ENCODE measurements at regions not wholly inside any gene's neighbourhood (a gene's known extent, or its start where the extent isn't known, plus 50 kb on each side); places are given as distances from the start of the nearest gene placed in this dataset.

GRCh38 chr4:14399848-14400247, 602.4 kb upstream of the CPEB2 start:
- H3K4me1 ChIP-seq (ENCODE audit: low read length): no peaks in the 10 kb centered on the region
- no peaks in the 10 kb centered on the region for H3K27me3 ChIP-seq (replicated peaks; ENCODE audit: insufficient read depth, low read length)
- H3K4me2 ChIP-seq (ENCODE audit: low read depth, low read length): no peak overlapping the region
- no peak overlapping the region for H3K27ac ChIP-seq (ENCODE audit: low read length)
- no peaks in the 10 kb centered on the region for H3K79me2 ChIP-seq (ENCODE audit: low read length)
- H3F3A ChIP-seq (ENCODE audit: insufficient read depth, low read length): no peaks in the 10 kb centered on the region
- no peaks in the 10 kb centered on the region for H3K9me3 ChIP-seq (replicated peaks; ENCODE audit: insufficient read depth, low read length)
- DNase-seq: no peak
- no peaks in the 10 kb centered on the region for H3K36me3 ChIP-seq (replicated peaks; ENCODE audit: insufficient read depth, low read length)
- H3K9me2 ChIP-seq (replicated peaks; ENCODE audit: insufficient read depth, low read length): no peaks in the 10 kb centered on the region
- no peaks in the 10 kb centered on the region for H4K20me1 ChIP-seq (ENCODE audit: insufficient read depth, low read length)
- no peak overlapping the region for H3K4me3 ChIP-seq (ENCODE audit: low read length)
- H2AFZ ChIP-seq (ENCODE audit: low read length): no peak overlapping the region
- TF ChIP-seq CTCF (IDR thresholded peaks at IDR 0.05; ENCODE audit: low read length) (no peak), EZH2phosphoT487 (IDR thresholded peaks at IDR 0.05; ENCODE audit: low read length) (no peak)
- no peak overlapping the region for H3K9ac ChIP-seq (ENCODE audit: low read length)

GRCh38 chr4:14400307-14400706, 602.0 kb upstream of the CPEB2 start:
- Histone ChIP-seq H3F3A (ENCODE audit: insufficient read depth, low read length) (no peaks in the 10 kb centered on the region), H3K4me2 (ENCODE audit: low read depth, low read length) (no peak overlapping the region), H3K4me1 (ENCODE audit: low read length) (no peaks in the 10 kb centered on the region), H3K9ac (ENCODE audit: low read length) (no peak overlapping the region), H3K79me2 (ENCODE audit: low read length) (no peaks in the 10 kb centered on the region), H3K36me3 (replicated peaks; ENCODE audit: insufficient read depth, low read length) (no peaks in the 10 kb centered on the region), H3K27me3 (replicated peaks; ENCODE audit: insufficient read depth, low read length) (no peaks in the 10 kb centered on the region), H3K27ac (ENCODE audit: low read length) (no peak overlapping the region), H3K9me3 (replicated peaks; ENCODE audit: insufficient read depth, low read length) (no peaks in the 10 kb centered on the region), H3K9me2 (replicated peaks; ENCODE audit: insufficient read depth, low read length) (no peaks in the 10 kb centered on the region), H2AFZ (ENCODE audit: low read length) (no peak overlapping the region), H3K4me3 (ENCODE audit: low read length) (no peak overlapping the region), H4K20me1 (ENCODE audit: insufficient read depth, low read length) (no peaks in the 10 kb centered on the region)
- no peak for DNase-seq
- TF ChIP-seq CTCF (IDR thresholded peaks at IDR 0.05; ENCODE audit: low read length) (no peak), EZH2phosphoT487 (IDR thresholded peaks at IDR 0.05; ENCODE audit: low read length) (no peak)

- TF ChIP-seq EZH2 (optimal IDR thresholded peaks at IDR 0.05; ENCODE audit: low read depth, low read length) (no peak), EZH2phosphoT487 (IDR thresholded peaks at IDR 0.05; ENCODE audit: low read length) (no peak)
- Histone ChIP-seq H3K4me1 (ENCODE audit: low read length) (no peaks in the 10 kb centered on the region), H3K9me3 (replicated peaks; ENCODE audit: insufficient read depth, low read length) (no peaks in the 10 kb centered on the region), H2AFZ (ENCODE audit: low read length) (no peak overlapping the region), H4K20me1 (ENCODE audit: insufficient read depth, low read length) (no peaks in the 10 kb centered on the region), H3K9me2 (replicated peaks; ENCODE audit: insufficient read depth, low read length) (no peaks in the 10 kb centered on the region), H3K9ac (ENCODE audit: low read length) (no peak overlapping the region), H3K36me3 (replicated peaks; ENCODE audit: insufficient read depth, low read length) (no peaks in the 10 kb centered on the region), H3K27ac (ENCODE audit: low read length) (no peak overlapping the region), H3K4me2 (ENCODE audit: low read depth, low read length) (no peak overlapping the region), H3K79me2 (ENCODE audit: low read length) (no peaks in the 10 kb centered on the region), H3K4me3 (ENCODE audit: low read length) (no peak overlapping the region), H3K27me3 (replicated peaks; ENCODE audit: insufficient read depth, low read length) (no peaks in the 10 kb centered on the region), H3F3A (ENCODE audit: insufficient read depth, low read length) (no peaks in the 10 kb centered on the region)
- DNase-seq: no peak
Observed at GRCh38 chr4:14403132-14403531, 599.1 kb upstream of the CPEB2 start.

GRCh38 chr4:14404730-14405129, 597.6 kb upstream of the CPEB2 start:
- Histone ChIP-seq H2AFZ (ENCODE audit: low read length) (no peak overlapping the region), H3K9ac (ENCODE audit: low read length) (no peak overlapping the region), H3K4me2 (ENCODE audit: low read depth, low read length) (no peak overlapping the region), H3K27me3 (replicated peaks; ENCODE audit: insufficient read depth, low read length) (no peaks in the 10 kb centered on the region), H3K9me2 (replicated peaks; ENCODE audit: insufficient read depth, low read length) (no peaks in the 10 kb centered on the region), H3K9me3 (replicated peaks; ENCODE audit: insufficient read depth, low read length) (no peaks in the 10 kb centered on the region), H3K79me2 (ENCODE audit: low read length) (no peaks in the 10 kb centered on the region), H4K20me1 (ENCODE audit: insufficient read depth, low read length) (no peaks in the 10 kb centered on the region), H3K36me3 (replicated peaks; ENCODE audit: insufficient read depth, low read length) (no peaks in the 10 kb centered on the region), H3K4me1 (ENCODE audit: low read length) (no peaks in the 10 kb centered on the region), H3F3A (ENCODE audit: insufficient read depth, low read length) (no peaks in the 10 kb centered on the region), H3K4me3 (ENCODE audit: low read length) (no peak overlapping the region), H3K27ac (ENCODE audit: low read length) (no peak overlapping the region)
- TF ChIP-seq CTCF (IDR thresholded peaks at IDR 0.05; ENCODE audit: low read length): no peak
- TF ChIP-seq EZH2 (optimal IDR thresholded peaks at IDR 0.05; ENCODE audit: low read depth, low read length): no peak
- TF ChIP-seq EZH2phosphoT487 (IDR thresholded peaks at IDR 0.05; ENCODE audit: low read length): no peak
- no peak for DNase-seq

All from MM.1S (cell line).